ENCODE measurements at regions not wholly inside any gene's neighbourhood (a gene's known extent, or its start where the extent isn't known, plus 50 kb on each side); places are given as distances from the start of the nearest gene placed in this dataset.

- TF ChIP-seq POLR2A (IDR thresholded peaks at IDR 0.05) (no peak), CTCF (IDR thresholded peaks at IDR 0.05) (no peak)
Measured at GRCh38 chr11:134509381-134510232, 97.6 kb upstream of the B3GAT1 start.

All from heart left ventricle (tissue), 13 donors.